Neural cell (in vitro differentiated cells): ENCODE measurements at regions not wholly inside any gene's neighbourhood (a gene's known extent, or its start where the extent isn't known, plus 50 kb on each side); places are given as distances from the start of the nearest gene placed in this dataset.

ENCODE experiments used
- H2AFZ ChIP-seq: fragments of 200-600, 300-800 bp; sonication (generic), shearing (Covaris generic); 2 replicates; pipeline ENCODE4 v1.6.0; 2014; ENCODE audit warnings: low read depth, mild to moderate bottlenecking, antibody characterized with exemption, low read length, moderate library complexity
- H3F3A ChIP-seq: fragments of 200-600 bp; shearing (Covaris generic); 2 replicates; pipeline ENCODE4 v1.6.1; 2016; ENCODE audit warnings: mild to moderate bottlenecking, moderate library complexity, mixed read lengths, antibody characterized with exemption, low read length; ENCODE audit not compliant: insufficient read depth, poor library complexity, severe bottlenecking
- H3K27ac ChIP-seq: fragments of 200-600, 300-800 bp; sonication (generic), shearing (Covaris generic); 2 replicates; pipeline ENCODE4 v1.5.1; 2014; ENCODE audit warnings: mild to moderate bottlenecking, low read length, moderate library complexity
- H3K27me3 ChIP-seq: fragments of 300-800, 200-600 bp; sonication (generic), shearing (Covaris generic); 2 replicates; pipeline ENCODE4 v1.6.0; 2014; ENCODE audit warnings: mild to moderate bottlenecking, low read depth, low read length, moderate library complexity; ENCODE audit not compliant: insufficient read depth
- H3K36me3 ChIP-seq: fragments of 300-800, 200-600 bp; sonication (generic), shearing (Covaris generic); 2 replicates; pipeline ENCODE4 v1.5.1; 2014; ENCODE audit warnings: mild to moderate bottlenecking, antibody characterized with exemption, low read length, moderate library complexity; ENCODE audit not compliant: insufficient read depth
- H3K4me2 ChIP-seq: fragments of 300-800, 200-600 bp; sonication (generic), shearing (Covaris generic); 2 replicates; pipeline ENCODE4 v1.6.0; 2014; ENCODE audit warnings: mild to moderate bottlenecking, low read length
- H3K4me3 ChIP-seq: fragments of 300-800, 200-600 bp; sonication (generic), shearing (Covaris generic); 2 replicates; pipeline ENCODE4 v1.5.1; 2014; ENCODE audit warnings: mild to moderate bottlenecking, low read length, moderate library complexity
- H3K79me2 ChIP-seq: fragments of 200-600 bp; shearing (Covaris generic); replicated peaks from 2 replicates; pipeline ENCODE4 v1.6.0; 2014; ENCODE audit warnings: mild to moderate bottlenecking, low read length, moderate library complexity; ENCODE audit not compliant: insufficient read depth
- H3K9ac ChIP-seq: fragments of 300-800, 200-600 bp; sonication (generic), shearing (Covaris generic); 2 replicates; pipeline ENCODE4 v1.6.1; 2016; ENCODE audit warnings: mild to moderate bottlenecking, low read length, mixed read lengths
- H3K9me2 ChIP-seq: fragments of 200-600 bp; shearing (Covaris generic); 2 replicates; pipeline ENCODE4 v1.6.1; 2016; ENCODE audit warnings: mild to moderate bottlenecking, low read length, mixed read lengths; ENCODE audit not compliant: insufficient read depth
- H3K9me3 ChIP-seq: fragments of 200-600, 300-800 bp; sonication (generic), shearing (Covaris generic); 2 replicates; pipeline ENCODE4 v1.6.1; 2016; ENCODE audit warnings: mild to moderate bottlenecking, mixed run types, low read length, moderate library complexity, mixed read lengths
- H4K20me1 ChIP-seq: fragments of 200-600 bp; shearing (Covaris generic); 2 replicates; pipeline ENCODE4 v1.6.1; 2016; ENCODE audit warnings: mild to moderate bottlenecking, mixed run types; ENCODE audit not compliant: insufficient read depth
- CTCF ChIP-seq: fragments of 450-650 bp; IDR thresholded peaks from 2 replicates; pipeline ENCODE4 v1.5.1; 2014; ENCODE audit warnings: antibody characterized with exemption, mild to moderate bottlenecking, moderate library complexity; ENCODE audit not compliant: poor library complexity, severe bottlenecking
- EP300 ChIP-seq: fragments of 450-650 bp; conservative IDR thresholded peaks from 2 replicates; pipeline ENCODE4 v1.6.1; 2014; ENCODE audit warnings: antibody characterized with exemption, mild to moderate bottlenecking, moderate library complexity; ENCODE audit not compliant: poor library complexity, severe bottlenecking
- EZH2 ChIP-seq: fragments of 200-600, 300-800 bp; shearing (Covaris generic), sonication (generic); IDR thresholded peaks from 2 replicates; pipeline ENCODE4 v1.6.1; 2014; ENCODE audit warnings: antibody characterized with exemption, low read length, borderline replicate concordance, mild to moderate bottlenecking; ENCODE audit not compliant: insufficient read depth, poor library complexity, severe bottlenecking
- MXI1 ChIP-seq: fragments of 450-650 bp; conservative IDR thresholded peaks from 2 replicates; pipeline ENCODE4 v1.6.1; 2014; ENCODE audit warnings: antibody characterized with exemption, mild to moderate bottlenecking; ENCODE audit not compliant: poor library complexity, severe bottlenecking
- POLR2AphosphoS5 ChIP-seq: IDR thresholded peaks from 2 replicates; pipeline ENCODE4 v1.6.1; 2012
- RAD21 ChIP-seq: fragments of 450-650 bp; conservative IDR thresholded peaks from 2 replicates; pipeline ENCODE4 v1.6.1; 2014; ENCODE audit warnings: antibody characterized with exemption, mild to moderate bottlenecking, moderate library complexity
- REST ChIP-seq: IDR thresholded peaks from 2 replicates; pipeline ENCODE4 v1.6.1; 2012; ENCODE audit warnings: borderline replicate concordance
- SMC3 ChIP-seq: fragments of 450-650 bp; conservative IDR thresholded peaks from 2 replicates; pipeline ENCODE4 v1.6.1; 2014; ENCODE audit warnings: antibody characterized with exemption, mild to moderate bottlenecking, moderate library complexity; ENCODE audit not compliant: poor library complexity
- TAF1 ChIP-seq: IDR thresholded peaks from 2 replicates; pipeline ENCODE4 v1.6.1; 2012; ENCODE audit warnings: low read depth

- TF ChIP-seq RAD21 (no peak), TAF1 (no peak), REST (no peak), POLR2AphosphoS5 (no peak), MXI1 (no peak), EZH2 (no peak), CTCF (no peak)
- H3K4me3 ChIP-seq = no peak overlapping the region
- H4K20me1 ChIP-seq = no peaks in the 10 kb centered on the region
These were observed 277.5 kb upstream of the HSFY2 start for GRCh38 chrY:19051021-19051420.

GRCh38 chrY:19042984-19043442, 269.5 kb upstream of the HSFY2 start:
- no peak overlapping the region for H3K27ac ChIP-seq
- TF ChIP-seq EZH2 (no peak), TAF1 (no peak), REST (no peak), POLR2AphosphoS5 (no peak), EP300 (no peak), RAD21 (no peak), MXI1 (no peak), CTCF (no peak), SMC3 (no peak)
- H3K9ac ChIP-seq = no peak overlapping the region
- no peaks in the 10 kb centered on the region for H3K9me3 ChIP-seq
- no peaks in the 10 kb centered on the region for H4K20me1 ChIP-seq
- no peak overlapping the region for H3K4me2 ChIP-seq
- no peaks in the 10 kb centered on the region for H3F3A ChIP-seq
- H3K36me3 ChIP-seq = no peaks in the 10 kb centered on the region
- no peak overlapping the region for H3K4me3 ChIP-seq
- no peaks in the 10 kb centered on the region for H3K9me2 ChIP-seq
- no peaks in the 10 kb centered on the region for H3K79me2 ChIP-seq
- H3K27me3 ChIP-seq = no peaks in the 10 kb centered on the region
- no peak overlapping the region for H2AFZ ChIP-seq

More at GRCh38 chrY:19051021-19051420, 277.5 kb upstream of the HSFY2 start:
- Histone ChIP-seq H3K36me3 (no peaks in the 10 kb centered on the region), H3K27ac (no peak overlapping the region), H3K27me3 (no peaks in the 10 kb centered on the region), H3K4me2 (no peak overlapping the region), H3K9ac (no peak overlapping the region), H3K9me2 (no peaks in the 10 kb centered on the region), H3K79me2 (no peaks in the 10 kb centered on the region), H3F3A (no peaks in the 10 kb centered on the region), H2AFZ (no peak overlapping the region), H3K9me3 (no peaks in the 10 kb centered on the region)
